HL-60 (cell line): ENCODE measurements at regions not wholly inside any gene's neighbourhood (a gene's known extent, or its start where the extent isn't known, plus 50 kb on each side); places are given as distances from the start of the nearest gene placed in this dataset.

Experiments
- DNase-seq, 2 experiments: peaks; one replicate each; pipeline ENCODE4 v3.0.0-alpha.2; 2010 to 2020; ENCODE audit warnings: low read depth in 1 of 2, low spot score in 1 of 2
- H3K27ac ChIP-seq: fragments of 250-450 bp; sonication (Bioruptor Pico); replicated peaks from 2 replicates; pipeline ENCODE4 v1.5.1; 2020; ENCODE audit warnings: mild to moderate bottlenecking, moderate library complexity
- H3K27me3 ChIP-seq: fragments of 250-450 bp; sonication (Bioruptor Pico); 2 replicates; pipeline ENCODE4 v1.5.1; 2021; ENCODE audit warnings: mild to moderate bottlenecking, moderate library complexity; ENCODE audit not compliant: insufficient read depth, poor library complexity, severe bottlenecking
- H3K4me3 ChIP-seq: replicated peaks from 2 replicates; pipeline ENCODE4 v1.5.1; 2011; ENCODE audit warnings: mild to moderate bottlenecking, control low read depth, low read length; ENCODE audit not compliant: insufficient read depth
- CTCF ChIP-seq: IDR thresholded peaks from one replicate; pipeline ENCODE4 v1.5.1; 2011; ENCODE audit warnings: low read length, control low read depth, inconsistent platforms; ENCODE audit not compliant: insufficient read depth
- GABPA ChIP-seq: IDR thresholded peaks from 2 replicates; pipeline ENCODE4 v1.6.1; 2012; ENCODE audit warnings: low read depth
- POLR2AphosphoS5 ChIP-seq: IDR thresholded peaks from 2 replicates; pipeline ENCODE4 v1.6.1; 2012; ENCODE audit warnings: low read depth
- SPI1 ChIP-seq: IDR thresholded peaks from 2 replicates; pipeline ENCODE4 v1.6.1; 2012; ENCODE audit warnings: low read depth, mild to moderate bottlenecking, borderline replicate concordance
- TF ChIP-seq, protein P1 (sequence below): IDR thresholded peaks from 2 replicates; pipeline ENCODE4 v1.6.1; 2012; ENCODE audit warnings: low read depth; ENCODE audit not compliant: insufficient replicate concordance

DNA sequence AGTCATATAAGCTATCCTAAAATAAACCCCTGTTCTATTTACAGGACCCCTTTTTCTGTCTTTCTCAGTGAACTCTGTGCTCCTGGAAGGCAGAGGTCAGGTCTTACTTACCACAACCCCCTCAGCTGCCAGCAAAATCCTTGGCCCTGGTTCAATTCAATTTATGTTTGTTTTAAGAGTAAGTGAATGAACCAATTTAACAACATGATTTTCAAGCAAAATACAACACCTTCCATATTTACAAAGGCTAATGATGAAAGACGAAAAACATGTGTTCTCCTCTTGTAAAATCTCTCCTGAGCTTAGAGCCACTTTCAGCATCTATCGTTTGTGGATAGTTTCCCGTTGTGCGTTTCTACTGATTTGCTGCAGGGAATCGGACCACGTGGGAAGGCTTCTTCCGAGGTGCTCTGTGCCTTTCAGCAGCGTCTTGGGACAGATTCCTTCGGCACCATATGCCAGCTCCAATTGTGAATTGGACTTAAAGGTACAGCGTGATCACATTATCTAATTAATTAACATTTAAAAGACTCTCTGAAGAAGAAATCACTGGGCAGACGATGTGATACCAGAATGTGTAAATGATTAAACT lies 411.7 kb downstream of the IRS2 start:
- TF ChIP-seq SPI1 (no peak), CTCF (no peak), POLR2AphosphoS5 (no peak), GABPA (no peak)
- TF ChIP-seq, protein P1, sequence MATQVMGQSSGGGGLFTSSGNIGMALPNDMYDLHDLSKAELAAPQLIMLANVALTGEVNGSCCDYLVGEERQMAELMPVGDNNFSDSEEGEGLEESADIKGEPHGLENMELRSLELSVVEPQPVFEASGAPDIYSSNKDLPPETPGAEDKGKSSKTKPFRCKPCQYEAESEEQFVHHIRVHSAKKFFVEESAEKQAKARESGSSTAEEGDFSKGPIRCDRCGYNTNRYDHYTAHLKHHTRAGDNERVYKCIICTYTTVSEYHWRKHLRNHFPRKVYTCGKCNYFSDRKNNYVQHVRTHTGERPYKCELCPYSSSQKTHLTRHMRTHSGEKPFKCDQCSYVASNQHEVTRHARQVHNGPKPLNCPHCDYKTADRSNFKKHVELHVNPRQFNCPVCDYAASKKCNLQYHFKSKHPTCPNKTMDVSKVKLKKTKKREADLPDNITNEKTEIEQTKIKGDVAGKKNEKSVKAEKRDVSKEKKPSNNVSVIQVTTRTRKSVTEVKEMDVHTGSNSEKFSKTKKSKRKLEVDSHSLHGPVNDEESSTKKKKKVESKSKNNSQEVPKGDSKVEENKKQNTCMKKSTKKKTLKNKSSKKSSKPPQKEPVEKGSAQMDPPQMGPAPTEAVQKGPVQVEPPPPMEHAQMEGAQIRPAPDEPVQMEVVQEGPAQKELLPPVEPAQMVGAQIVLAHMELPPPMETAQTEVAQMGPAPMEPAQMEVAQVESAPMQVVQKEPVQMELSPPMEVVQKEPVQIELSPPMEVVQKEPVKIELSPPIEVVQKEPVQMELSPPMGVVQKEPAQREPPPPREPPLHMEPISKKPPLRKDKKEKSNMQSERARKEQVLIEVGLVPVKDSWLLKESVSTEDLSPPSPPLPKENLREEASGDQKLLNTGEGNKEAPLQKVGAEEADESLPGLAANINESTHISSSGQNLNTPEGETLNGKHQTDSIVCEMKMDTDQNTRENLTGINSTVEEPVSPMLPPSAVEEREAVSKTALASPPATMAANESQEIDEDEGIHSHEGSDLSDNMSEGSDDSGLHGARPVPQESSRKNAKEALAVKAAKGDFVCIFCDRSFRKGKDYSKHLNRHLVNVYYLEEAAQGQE: no peak

GRCh38 chr13:109372666-109373065 lies 413.7 kb downstream of the IRS2 start:
- no peak overlapping the region for H3K4me3 ChIP-seq
- no peak for DNase-seq
- no peaks in the 10 kb centered on the region for H3K27me3 ChIP-seq
- H3K27ac ChIP-seq: no peak overlapping the region
- TF ChIP-seq, protein P1: no peak
- no peak for TF ChIP-seq GABPA
- TF ChIP-seq POLR2AphosphoS5: no peak
- no peak for TF ChIP-seq CTCF
- no peak for TF ChIP-seq SPI1

More for the DNA sequence above, 411.7 kb downstream of the IRS2 start:
- no peak overlapping the region for H3K27ac ChIP-seq
- no peak overlapping the region for H3K4me3 ChIP-seq
- no peak for DNase-seq
- no peaks in the 10 kb centered on the region for H3K27me3 ChIP-seq

DNA sequence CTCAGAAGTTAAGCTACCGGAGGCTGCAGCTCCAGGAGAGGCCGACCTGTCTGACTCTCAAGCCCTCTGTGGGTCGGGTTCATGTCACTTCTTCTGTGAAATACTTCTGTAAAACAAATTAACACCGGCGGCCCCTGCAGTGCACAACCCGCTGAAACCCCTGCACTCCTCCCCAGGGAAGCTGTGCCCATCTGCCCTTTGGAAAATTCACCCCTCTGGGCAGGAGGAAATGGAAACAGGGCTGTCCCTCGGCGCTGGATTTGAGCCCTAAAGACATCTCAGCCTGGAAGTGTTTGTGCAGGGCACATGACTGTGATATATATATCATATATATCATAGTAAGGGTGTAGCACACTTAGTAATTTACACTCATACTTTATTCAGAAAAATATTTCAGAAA lies 415.3 kb downstream of the IRS2 start:
- TF ChIP-seq POLR2AphosphoS5 (no peak), CTCF (no peak), SPI1 (no peak), GABPA (no peak)
- no peak for DNase-seq
- H3K27me3 ChIP-seq: no peaks in the 10 kb centered on the region
- H3K4me3 ChIP-seq: no peak overlapping the region
- H3K27ac ChIP-seq: no peak overlapping the region

- Histone ChIP-seq H3K4me3 (no peak overlapping the region), H3K27me3 (no peaks in the 10 kb centered on the region), H3K27ac (no peak overlapping the region)
- no peak for DNase-seq
- no peak for TF ChIP-seq GABPA
- TF ChIP-seq CTCF: no peak
- TF ChIP-seq SPI1: no peak
- TF ChIP-seq, protein P1: no peak
- TF ChIP-seq POLR2AphosphoS5: no peak
These were observed 415.9 kb downstream of the IRS2 start for GRCh38 chr13:109370496-109370895.
